Duodenal mucosa (tissue), 2 donors: ENCODE measurements at regions not wholly inside any gene's neighbourhood (a gene's known extent, or its start where the extent isn't known, plus 50 kb on each side); places are given as distances from the start of the nearest gene placed in this dataset.
"Not testable (repeated sequence)": the region's sequence is repeated elsewhere in the genome, so short reads cannot be mapped to it uniquely, and the experiment has no call there.

Experiments
- H3K27ac ChIP-seq: one replicate; pipeline ENCODE4 v1.7.0; 2013; ENCODE audit warnings: low read depth, low read length
- H3K27me3 ChIP-seq, 2 donors: one replicate each; pipeline ENCODE4 v1.7.0; 2013; ENCODE audit warnings: low read length in 2 of 2, control low read depth in 1 of 2; ENCODE audit not compliant: insufficient read depth in 2 of 2, control insufficient read depth in 1 of 2
- H3K36me3 ChIP-seq, 2 donors: one replicate each; pipeline ENCODE4 v1.7.0; 2013; ENCODE audit warnings: low read length in 2 of 2, control low read depth in 1 of 2; ENCODE audit not compliant: insufficient read depth in 2 of 2, control insufficient read depth in 1 of 2
- H3K4me1 ChIP-seq, 2 donors: one replicate each; pipeline ENCODE4 v1.7.0; 2013; ENCODE audit warnings: low read length in 2 of 2, control low read depth in 1 of 2; ENCODE audit not compliant: insufficient read depth in 2 of 2, control insufficient read depth in 1 of 2
- H3K4me3 ChIP-seq, 2 donors: one replicate each; pipeline ENCODE4 v1.7.0; 2013; ENCODE audit warnings: low read length in 2 of 2, low read depth in 1 of 2
- H3K9ac ChIP-seq, 2 donors: one replicate each; pipeline ENCODE4 v1.7.0; 2013; ENCODE audit warnings: low read length in 2 of 2, low read depth in 1 of 2
- H3K9me3 ChIP-seq, 2 donors: one replicate each; pipeline ENCODE4 v1.7.0; 2013; ENCODE audit warnings: low read length in 2 of 2, control low read depth in 1 of 2; ENCODE audit not compliant: control insufficient read depth in 1 of 2

- Histone ChIP-seq H3K4me3 (no peak overlapping the region), H3K27ac (no peak overlapping the region), H3K27me3 (no peaks in the 10 kb centered on the region), H3K9ac (no peak overlapping the region), H3K9me3 (no peaks in the 10 kb centered on the region), H3K36me3 (no peaks in the 10 kb centered on the region), H3K4me1 (no peaks in the 10 kb centered on the region)
Observed at GRCh38 chr10:90222939-90223338, 521.5 kb downstream of the KIF20B start.

- Histone ChIP-seq H3K36me3 (no peaks in the 10 kb centered on the region), H3K4me3 (no peak overlapping the region), H3K9ac (no peak overlapping the region), H3K27ac (no peak overlapping the region), H3K9me3 (no peaks in the 10 kb centered on the region), H3K4me1 (no peaks in the 10 kb centered on the region), H3K27me3 (no peaks in the 10 kb centered on the region)
Observed at GRCh38 chr10:90224791-90225566, 523.6 kb downstream of the KIF20B start.

GRCh38 chr10:90226517-90226916 lies 525.1 kb downstream of the KIF20B start:
- H3K9ac ChIP-seq = no peak overlapping the region
- no peak overlapping the region for H3K4me3 ChIP-seq
- H3K9me3 ChIP-seq = no peaks in the 10 kb centered on the region
- H3K27me3 ChIP-seq = no peaks in the 10 kb centered on the region
- no peaks in the 10 kb centered on the region for H3K36me3 ChIP-seq
- no peaks in the 10 kb centered on the region for H3K4me1 ChIP-seq
- no peak overlapping the region for H3K27ac ChIP-seq

- Histone ChIP-seq H3K9me3 (no peaks in the 10 kb centered on the region), H3K9ac (no peak overlapping the region), H3K4me1 (no peaks in the 10 kb centered on the region), H3K36me3 (no peaks in the 10 kb centered on the region), H3K27me3 (no peaks in the 10 kb centered on the region), H3K4me3 (no peak overlapping the region), H3K27ac (no peak overlapping the region)
Observed at GRCh38 chr10:90227217-90227656, 525.8 kb downstream of the KIF20B start.

GRCh38 chr10:90227786-90228185 lies 526.4 kb downstream of the KIF20B start:
- Histone ChIP-seq H3K36me3 (no peaks in the 10 kb centered on the region), H3K27me3 (no peaks in the 10 kb centered on the region), H3K9me3 (no peaks in the 10 kb centered on the region), H3K27ac (no peak overlapping the region), H3K9ac (no peak overlapping the region), H3K4me3 (no peak overlapping the region), H3K4me1 (no peaks in the 10 kb centered on the region)

- H3K9ac ChIP-seq = no peak overlapping the region
- no peaks in the 10 kb centered on the region for H3K9me3 ChIP-seq
- H3K27ac ChIP-seq = no peak overlapping the region
- H3K27me3 ChIP-seq = no peaks in the 10 kb centered on the region
- H3K36me3 ChIP-seq = no peaks in the 10 kb centered on the region
- no peak overlapping the region for H3K4me3 ChIP-seq
- H3K4me1 ChIP-seq = no peaks in the 10 kb centered on the region
Observed at GRCh38 chr10:90229486-90229885, 528.1 kb downstream of the KIF20B start.

GRCh38 chr10:90233805-90234204 lies 532.4 kb downstream of the KIF20B start:
- H3K4me3 ChIP-seq = not testable (repeated sequence)

GRCh38 chr10:90245623-90246022 lies 544.2 kb downstream of the KIF20B start:
- Histone ChIP-seq H3K4me3 (no peak overlapping the region), H3K4me1 (no peaks in the 10 kb centered on the region), H3K27ac (no peak overlapping the region), H3K36me3 (no peaks in the 10 kb centered on the region), H3K27me3 (no peaks in the 10 kb centered on the region), H3K9me3 (no peaks in the 10 kb centered on the region), H3K9ac (no peak overlapping the region)

More at GRCh38 chr10:90233805-90234204, 532.4 kb downstream of the KIF20B start:
- not testable (repeated sequence) for H3K27me3 ChIP-seq, H3K9ac ChIP-seq, H3K27ac ChIP-seq, H3K36me3 ChIP-seq, H3K9me3 ChIP-seq, H3K4me1 ChIP-seq

GRCh38 chr10:90250784-90251183 lies 549.4 kb downstream of the KIF20B start:
- not testable (repeated sequence) for H3K4me1 ChIP-seq, H3K9me3 ChIP-seq, H3K4me3 ChIP-seq, H3K27ac ChIP-seq, H3K27me3 ChIP-seq, H3K9ac ChIP-seq, H3K36me3 ChIP-seq

- no peaks in the 10 kb centered on the region for H3K9me3 ChIP-seq
- H3K36me3 ChIP-seq = no peaks in the 10 kb centered on the region
- no peak overlapping the region for H3K4me3 ChIP-seq
Observed at GRCh38 chr10:90269699-90270098, 568.3 kb downstream of the KIF20B start.

More at GRCh38 chr10:90269699-90270098, 568.3 kb downstream of the KIF20B start:
- H3K4me1 ChIP-seq = no peaks in the 10 kb centered on the region
- H3K27me3 ChIP-seq = no peaks in the 10 kb centered on the region
- H3K9ac ChIP-seq = no peak overlapping the region
- H3K27ac ChIP-seq = no peak overlapping the region
